NOMO-1 treated with dmso at 0.1 percent for 144 hours (cell line): ENCODE measurements at regions not wholly inside any gene's neighbourhood (a gene's known extent, or its start where the extent isn't known, plus 50 kb on each side); places are given as distances from the start of the nearest gene placed in this dataset.

Experiments
- DNase-seq: peaks from one replicate; lab custom pipeline; 2025; ENCODE audit not compliant: unreplicated experiment; lab: John Stamatoyannopoulos, UW

GRCh38 chr2:37780387-37780676 lies 108.9 kb upstream of the CDC42EP3 start:
- no peak for DNase-seq

GRCh38 chr2:37781028-37781427 lies 109.6 kb upstream of the CDC42EP3 start:
- DNase-seq, result no peak

- DNase-seq, result no peak
These were observed 110.8 kb upstream of the CDC42EP3 start for GRCh38 chr2:37782155-37782673.

GRCh38 chr2:37782721-37783371 lies 111.4 kb upstream of the CDC42EP3 start:
- DNase-seq, result no peak

GRCh38 chr2:37783545-37783944 lies 112.1 kb upstream of the CDC42EP3 start:
- no peak for DNase-seq

- DNase-seq, result no peak
These were observed 112.8 kb upstream of the CDC42EP3 start for GRCh38 chr2:37784071-37784758.

- DNase-seq, result no peak
These were observed 113.3 kb upstream of the CDC42EP3 start for GRCh38 chr2:37784759-37785149.

GRCh38 chr2:37786191-37786698 lies 114.8 kb upstream of the CDC42EP3 start:
- no peak for DNase-seq

GRCh38 chr2:37786854-37787253 lies 115.4 kb upstream of the CDC42EP3 start:
- no peak for DNase-seq

- DNase-seq, result no peak
These were observed 117.3 kb upstream of the CDC42EP3 start for GRCh38 chr2:37788602-37789209.

GRCh38 chr2:37790019-37790418 lies 118.6 kb upstream of the CDC42EP3 start:
- peak; percentile 52 for DNase-seq

- no peak for DNase-seq
These were observed 119.0 kb upstream of the CDC42EP3 start for GRCh38 chr2:37790462-37790861.

- DNase-seq, result no peak
These were observed 120.9 kb upstream of the CDC42EP3 start for GRCh38 chr2:37792366-37792765.

GRCh38 chr2:37793004-37793403 lies 121.6 kb upstream of the CDC42EP3 start:
- DNase-seq, result no peak

- no peak for DNase-seq
These were observed 123.3 kb upstream of the CDC42EP3 start for GRCh38 chr2:37794717-37795116.

- no peak for DNase-seq
These were observed 124.0 kb upstream of the CDC42EP3 start for GRCh38 chr2:37795456-37795855.

GRCh38 chr2:37795938-37796337 lies 124.5 kb upstream of the CDC42EP3 start:
- DNase-seq, result no peak

- DNase-seq, result no peak
These were observed 125.0 kb upstream of the CDC42EP3 start for GRCh38 chr2:37796481-37796880.

- no peak for DNase-seq
These were observed 125.6 kb upstream of the CDC42EP3 start for GRCh38 chr2:37797081-37797480.

GRCh38 chr2:37798315-37799005 lies 126.6 kb upstream of the RMDN2 start:
- peak; percentile 43 for DNase-seq

GRCh38 chr2:37800176-37800858 lies 124.8 kb upstream of the RMDN2 start:
- no peak for DNase-seq
